T-helper 2 cell treated with Interferon-gamma antibody and Interleukin-4, amounts not matched to agents 100 ng/mL and 5 ng/mL, for 36 hours (primary cell): ENCODE measurements at regions not wholly inside any gene's neighbourhood (a gene's known extent, or its start where the extent isn't known, plus 50 kb on each side); places are given as distances from the start of the nearest gene placed in this dataset.

ENCODE experiments used
- intact Hi-C: fragments of 100-400 bp; cut with micrococcal nuclease; formaldehyde crosslinking; loops from one replicate; pipeline ENCODE4 v1.15.1; 2023

DNA sequence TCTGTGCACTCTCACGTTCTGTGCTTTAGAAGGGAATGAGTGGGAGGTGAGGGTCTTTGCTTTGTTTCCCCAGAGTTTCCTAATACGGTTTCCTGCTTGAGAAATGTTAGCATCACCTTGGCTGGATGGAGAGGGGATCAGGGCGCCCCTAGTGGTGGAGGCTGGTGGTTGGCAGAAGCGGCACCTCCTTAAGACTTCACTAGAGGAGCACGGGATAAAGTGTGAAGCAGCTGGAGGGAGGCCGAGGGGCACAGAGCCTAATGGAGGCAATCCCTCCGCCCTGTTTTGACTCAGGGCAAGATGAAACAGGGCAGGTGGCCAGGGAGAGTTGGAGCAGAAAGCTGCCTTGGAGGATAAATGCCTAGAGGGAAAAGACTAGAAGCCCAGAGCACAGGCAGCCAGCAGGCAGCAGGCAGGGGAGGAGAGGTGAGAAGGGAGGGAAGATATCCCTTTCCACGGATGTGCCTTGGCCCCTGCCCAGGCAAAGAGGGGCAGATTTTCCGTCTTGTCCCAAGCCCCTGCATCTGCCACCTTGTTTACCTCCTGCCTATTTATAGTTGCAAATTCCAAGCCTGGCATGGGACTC lies 56.0 kb upstream of the BTRC start:
- intact Hi-C loops: loop anchor here (1.0 kb wide), 1 partner anchor 169 kb away; no protein-coding TSS in a partner anchor

DNA sequence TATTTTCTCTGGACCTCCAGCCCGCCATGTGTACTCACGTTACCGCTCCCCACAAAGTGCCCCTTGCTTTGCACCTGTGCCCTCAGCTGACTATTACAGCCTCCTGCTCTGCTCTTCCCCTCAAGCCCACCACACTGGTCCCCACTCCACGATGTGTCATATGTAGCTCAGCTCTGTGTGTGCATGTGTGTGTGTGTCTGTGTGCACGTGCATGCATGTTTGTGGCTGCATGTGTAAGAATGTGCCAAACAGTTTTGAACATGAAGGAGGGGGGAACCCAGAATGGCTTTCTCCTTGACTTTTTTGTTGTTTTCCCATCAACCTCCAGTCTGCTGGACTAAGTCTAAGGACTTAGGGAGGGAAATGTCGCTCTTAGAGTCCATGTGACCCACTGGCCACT lies 54.8 kb upstream of the BTRC start:
- intact Hi-C loops: no loop called here

DNA sequence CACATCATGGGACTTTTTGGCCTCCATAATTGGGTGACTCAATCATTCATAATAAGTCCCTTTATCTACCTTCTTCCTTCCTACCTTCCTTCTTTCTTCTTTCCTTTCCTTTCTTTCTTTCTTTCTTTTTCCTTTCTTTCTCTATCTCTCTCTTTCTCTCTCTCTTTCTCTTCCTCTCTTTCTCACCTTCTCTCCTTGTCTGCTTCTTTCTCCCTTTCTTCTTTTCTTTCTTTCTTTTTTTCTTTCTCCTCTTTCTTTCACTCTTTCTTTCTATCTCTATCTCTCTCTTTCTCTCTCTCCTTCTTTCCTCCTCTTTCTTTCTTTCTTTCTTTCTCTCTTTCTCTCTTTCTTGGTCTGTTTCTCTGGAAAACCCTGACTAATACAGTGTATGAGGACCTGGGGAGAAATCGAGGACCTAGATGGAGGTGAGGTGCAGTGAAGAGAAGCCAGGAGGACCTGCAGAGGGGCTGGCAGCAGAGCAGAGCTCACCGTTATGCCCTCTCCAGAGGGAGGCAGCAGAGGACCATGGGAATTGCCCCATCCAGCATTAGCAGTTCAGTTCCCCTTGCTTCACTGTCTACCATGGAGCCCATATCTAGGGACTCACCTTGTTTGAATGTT lies 52.7 kb upstream of the BTRC start:
- intact Hi-C loops: no loop called here

DNA sequence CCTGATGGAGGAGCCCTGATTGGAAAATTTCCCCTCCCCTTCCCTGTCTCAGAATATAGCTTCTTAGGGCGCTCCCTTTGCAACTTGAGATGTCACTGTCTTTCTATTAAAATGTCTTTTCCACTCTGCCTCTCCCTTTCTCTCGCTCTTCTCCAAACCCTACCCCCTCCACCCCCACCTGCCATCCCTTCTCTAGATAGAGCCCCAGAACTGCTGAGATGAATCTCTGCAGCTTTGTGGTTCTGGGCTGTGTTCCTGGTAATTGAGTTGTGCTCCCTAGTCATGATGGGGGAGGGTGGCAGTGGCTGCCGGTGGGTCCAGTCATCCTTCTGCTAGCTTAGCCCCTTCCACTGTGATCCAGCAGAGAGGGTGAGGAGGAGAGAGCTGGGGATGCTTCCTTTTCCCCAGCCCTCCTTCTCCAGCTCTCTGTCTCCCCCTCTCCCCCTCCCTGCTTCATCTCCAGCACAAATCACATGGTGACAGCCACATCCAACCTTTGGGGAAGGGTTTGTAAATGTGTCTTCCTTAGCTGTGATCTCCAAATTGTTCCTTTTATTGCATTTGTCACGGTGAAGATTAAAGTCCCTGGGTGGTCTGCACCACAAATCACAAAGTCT lies 50.8 kb upstream of the BTRC start:
- intact Hi-C loops: no loop called here
